ENCODE measurements at regions not wholly inside any gene's neighbourhood (a gene's known extent, or its start where the extent isn't known, plus 50 kb on each side); places are given as distances from the start of the nearest gene placed in this dataset.

- TF ChIP-seq CTCF (IDR thresholded peaks at IDR 0.05 in 2 of 3, conservative IDR thresholded peaks at IDR 0.05 in 1 of 3; ENCODE audit: control insufficient read depth in 2 of 3, extremely low read depth in 1 of 3, insufficient read depth in 1 of 3, low read depth in 3 of 3, low read length in 3 of 3) (no peak), LARP7 (IDR thresholded peaks at IDR 0.05) (no peak), NR2C2 (IDR thresholded peaks at IDR 0.05; ENCODE audit: borderline replicate concordance, control insufficient read depth, insufficient read length, low read depth) (no peak), EP300 (IDR thresholded peaks at IDR 0.05; ENCODE audit: borderline replicate concordance in 1 of 2, control insufficient read depth in 1 of 2, low read depth in 2 of 2, low read length in 2 of 2) (no peak)
Measured at GRCh38 chr2:4732560-4732959, 959.6 kb upstream of the SOX11 start.

Measured in GM12878 (cell line).